Glomerular visceral epithelial cell (primary cell): ENCODE measurements at regions not wholly inside any gene's neighbourhood (a gene's known extent, or its start where the extent isn't known, plus 50 kb on each side); places are given as distances from the start of the nearest gene placed in this dataset.
A peak's percentile ranks its signal among the peaks of the same experiment; 100 is the strongest.

Experiments used
- DNase-seq: peaks from one replicate; pipeline ENCODE4 v3.0.0-alpha.2; 2016; ENCODE audit errors: extremely low spot score

- no peak for DNase-seq
These were observed 620.5 kb upstream of the SETBP1 start for GRCh38 chr18:44060197-44060596.

GRCh38 chr18:44061438-44061837 lies 619.2 kb upstream of the SETBP1 start:
- no peak for DNase-seq

- no peak for DNase-seq
These were observed 618.3 kb upstream of the SETBP1 start for GRCh38 chr18:44062345-44062744.

GRCh38 chr18:44065206-44065605 lies 615.5 kb upstream of the SETBP1 start:
- no peak for DNase-seq

- no peak for DNase-seq
These were observed 614.1 kb upstream of the SETBP1 start for GRCh38 chr18:44066541-44066940.

GRCh38 chr18:44067186-44067585 lies 613.5 kb upstream of the SETBP1 start:
- no peak for DNase-seq

GRCh38 chr18:44075038-44075437 lies 605.6 kb upstream of the SETBP1 start:
- DNase-seq: no peak

GRCh38 chr18:44079606-44080005 lies 601.1 kb upstream of the SETBP1 start:
- peak; percentile 39 for DNase-seq

- DNase-seq: no peak
These were observed 600.6 kb upstream of the SETBP1 start for GRCh38 chr18:44080054-44080453.

GRCh38 chr18:44089732-44090131 lies 591.0 kb upstream of the SETBP1 start:
- DNase-seq: no peak

GRCh38 chr18:44090453-44090852 lies 590.2 kb upstream of the SETBP1 start:
- DNase-seq: no peak

GRCh38 chr18:44093253-44093652 lies 587.4 kb upstream of the SETBP1 start:
- DNase-seq: no peak

GRCh38 chr18:44096016-44096415 lies 584.7 kb upstream of the SETBP1 start:
- DNase-seq: no peak

- no peak for DNase-seq
These were observed 582.1 kb upstream of the SETBP1 start for GRCh38 chr18:44098551-44099098.

GRCh38 chr18:44107187-44107586 lies 573.5 kb upstream of the SETBP1 start:
- DNase-seq: no peak

GRCh38 chr18:44111337-44111736 lies 569.4 kb upstream of the SETBP1 start:
- no peak for DNase-seq

GRCh38 chr18:44117821-44118220 lies 562.9 kb upstream of the SETBP1 start:
- no peak for DNase-seq

- no peak for DNase-seq
These were observed 561.1 kb upstream of the SETBP1 start for GRCh38 chr18:44119607-44120006.

GRCh38 chr18:44123743-44124142 lies 556.9 kb upstream of the SETBP1 start:
- peak; percentile 3 for DNase-seq

- no peak for DNase-seq
These were observed 555.2 kb upstream of the SETBP1 start for GRCh38 chr18:44125446-44125845.

GRCh38 chr18:44126598-44126997 lies 554.1 kb upstream of the SETBP1 start:
- no peak for DNase-seq

GRCh38 chr18:44128365-44128764 lies 552.3 kb upstream of the SETBP1 start:
- peak; percentile 9 for DNase-seq

GRCh38 chr18:44130376-44130942 lies 550.2 kb upstream of the SETBP1 start:
- peak; percentile 33 for DNase-seq

- DNase-seq: no peak
These were observed 547.2 kb upstream of the SETBP1 start for GRCh38 chr18:44133483-44133882.
